Mucosa of descending colon (tissue), 3 donors: ENCODE measurements at regions not wholly inside any gene's neighbourhood (a gene's known extent, or its start where the extent isn't known, plus 50 kb on each side); places are given as distances from the start of the nearest gene placed in this dataset.

ENCODE experiments used
- ATAC-seq: fragments of 200-7000 bp; cut with Tn5 transposase; one replicate; pipeline ENCODE4 v1.9.1; 2020; ENCODE audit warnings: mild to moderate bottlenecking, moderate library complexity
- DNase-seq, 3 donors: peaks; one replicate each; pipeline ENCODE4 v3.0.0-alpha.2; 2020
- H3K36me3 ChIP-seq: fragments of 200-600 bp; one replicate; pipeline ENCODE4 v1.8.0; 2021; ENCODE audit warnings: low read depth, mild to moderate bottlenecking
- H3K4me1 ChIP-seq: fragments of 200-600 bp; one replicate; pipeline ENCODE4 v1.8.0; 2021; ENCODE audit warnings: low read depth, mild to moderate bottlenecking
- H3K4me3 ChIP-seq: fragments of 200-600 bp; one replicate; pipeline ENCODE4 v1.8.0; 2021; ENCODE audit warnings: mild to moderate bottlenecking
- H3K9me3 ChIP-seq: fragments of 200-600 bp; one replicate; pipeline ENCODE4 v1.8.0; 2021; ENCODE audit warnings: mild to moderate bottlenecking
- intact Hi-C, 2 donors: fragments of 100-400 bp; cut with DNase I in 1 of 2; cut with micrococcal nuclease in 1 of 2; formaldehyde crosslinking; loops; one replicate each; pipeline versions ENCODE4 v1.11.0 to v1.11.1; 2022; cut with DNase I, micrococcal nuclease
- TF ChIP-seq, protein P1 (sequence below): fragments of 200-600 bp; IDR thresholded peaks from one replicate; pipeline ENCODE4 v1.8.0; 2022; ENCODE audit warnings: antibody characterized with exemption, mild to moderate bottlenecking
- donor health status: DM: no; HTN: no; CAD: no; lungs with moderate emphysema.
- donor health status: DM: no; HTN: no; CAD: no.
- donor health status: DM: no; HTN: yes; CAD: no.

DNA sequence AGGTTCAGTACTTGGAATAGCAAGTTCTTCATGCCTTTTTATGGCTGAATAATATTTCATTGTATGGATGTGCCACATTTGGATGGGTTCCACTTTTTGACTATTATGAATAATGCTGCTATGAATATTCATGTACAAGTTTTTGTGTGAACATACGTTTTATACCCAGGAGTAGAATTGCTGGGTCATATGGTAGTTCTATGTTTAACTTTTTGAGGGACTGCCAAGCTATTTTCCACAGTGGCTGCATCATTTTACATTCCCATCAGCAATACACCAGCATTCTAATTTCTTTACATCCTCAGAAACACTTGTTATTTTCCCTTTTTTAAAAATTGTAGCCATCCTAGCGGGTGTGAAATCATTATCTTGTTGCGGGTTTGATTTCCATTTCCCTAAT is 76.0 kb upstream of the PRR20G start:
- TF ChIP-seq, protein P1, sequence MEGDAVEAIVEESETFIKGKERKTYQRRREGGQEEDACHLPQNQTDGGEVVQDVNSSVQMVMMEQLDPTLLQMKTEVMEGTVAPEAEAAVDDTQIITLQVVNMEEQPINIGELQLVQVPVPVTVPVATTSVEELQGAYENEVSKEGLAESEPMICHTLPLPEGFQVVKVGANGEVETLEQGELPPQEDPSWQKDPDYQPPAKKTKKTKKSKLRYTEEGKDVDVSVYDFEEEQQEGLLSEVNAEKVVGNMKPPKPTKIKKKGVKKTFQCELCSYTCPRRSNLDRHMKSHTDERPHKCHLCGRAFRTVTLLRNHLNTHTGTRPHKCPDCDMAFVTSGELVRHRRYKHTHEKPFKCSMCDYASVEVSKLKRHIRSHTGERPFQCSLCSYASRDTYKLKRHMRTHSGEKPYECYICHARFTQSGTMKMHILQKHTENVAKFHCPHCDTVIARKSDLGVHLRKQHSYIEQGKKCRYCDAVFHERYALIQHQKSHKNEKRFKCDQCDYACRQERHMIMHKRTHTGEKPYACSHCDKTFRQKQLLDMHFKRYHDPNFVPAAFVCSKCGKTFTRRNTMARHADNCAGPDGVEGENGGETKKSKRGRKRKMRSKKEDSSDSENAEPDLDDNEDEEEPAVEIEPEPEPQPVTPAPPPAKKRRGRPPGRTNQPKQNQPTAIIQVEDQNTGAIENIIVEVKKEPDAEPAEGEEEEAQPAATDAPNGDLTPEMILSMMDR, result no peak
- DNase-seq, result no peak
- Histone ChIP-seq H3K4me1 (no peaks in the 10 kb centered on the region), H3K36me3 (no peaks in the 10 kb centered on the region), H3K4me3 (no peak overlapping the region), H3K9me3 (no peaks in the 10 kb centered on the region)
- intact Hi-C loops, result no loop called here
- ATAC-seq, result no peak

DNA sequence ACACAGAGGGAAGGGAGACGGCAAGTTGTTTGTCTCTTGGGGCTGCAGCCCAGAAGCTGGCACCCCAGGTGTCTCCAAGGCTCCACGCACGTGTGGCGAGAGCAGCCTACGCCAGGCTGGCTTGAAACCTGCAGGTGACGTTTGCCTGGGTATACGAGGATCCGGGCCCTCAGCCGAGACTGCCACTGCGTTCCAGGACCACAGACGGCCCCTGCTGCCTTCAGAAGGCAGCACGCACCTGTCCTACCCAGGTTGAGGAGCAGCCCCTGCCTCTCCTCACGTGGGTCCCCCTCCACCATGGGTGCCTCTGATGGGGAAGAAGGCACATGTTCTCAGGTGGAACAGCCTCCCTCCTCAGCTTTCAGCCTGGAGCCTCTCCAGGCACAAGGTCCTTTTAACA is 75.3 kb upstream of the PRR20G start:
- TF ChIP-seq, protein P1, result no peak
- ATAC-seq, result no peak
- no peaks in the 10 kb centered on the region for H3K9me3 ChIP-seq
- H3K36me3 ChIP-seq, result no peaks in the 10 kb centered on the region
- no peak for DNase-seq
- intact Hi-C loops, result no loop called here
- H3K4me1 ChIP-seq, result no peaks in the 10 kb centered on the region
- no peak overlapping the region for H3K4me3 ChIP-seq

DNA sequence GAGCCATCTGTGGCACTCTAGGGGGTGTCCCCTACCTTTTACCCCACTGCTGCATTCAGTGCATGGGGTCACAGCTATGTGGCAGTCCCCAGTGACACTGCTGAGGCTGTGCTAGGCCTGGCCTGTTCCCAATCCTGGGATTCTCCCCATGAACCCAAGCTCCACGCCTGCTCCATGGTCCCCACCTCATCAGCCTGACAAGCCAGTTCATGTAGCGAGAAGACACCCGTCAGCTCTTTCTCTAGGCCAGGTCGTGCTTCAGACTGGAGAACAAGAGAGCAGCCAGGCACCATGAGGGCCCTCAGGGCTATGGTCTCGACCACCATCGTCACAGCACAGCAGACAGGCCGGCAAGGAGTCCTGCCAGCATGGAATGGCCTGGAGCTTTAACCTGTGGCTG is 72.8 kb upstream of the PRR20G start:
- Histone ChIP-seq H3K4me1 (no peaks in the 10 kb centered on the region), H3K9me3 (peaks cover 11% of the 10 kb centered on the region), H3K4me3 (no peak overlapping the region), H3K36me3 (no peaks in the 10 kb centered on the region)
- TF ChIP-seq, protein P1, result no peak
- no peak for DNase-seq
- intact Hi-C loops, result no loop called here
- no peak for ATAC-seq

DNA sequence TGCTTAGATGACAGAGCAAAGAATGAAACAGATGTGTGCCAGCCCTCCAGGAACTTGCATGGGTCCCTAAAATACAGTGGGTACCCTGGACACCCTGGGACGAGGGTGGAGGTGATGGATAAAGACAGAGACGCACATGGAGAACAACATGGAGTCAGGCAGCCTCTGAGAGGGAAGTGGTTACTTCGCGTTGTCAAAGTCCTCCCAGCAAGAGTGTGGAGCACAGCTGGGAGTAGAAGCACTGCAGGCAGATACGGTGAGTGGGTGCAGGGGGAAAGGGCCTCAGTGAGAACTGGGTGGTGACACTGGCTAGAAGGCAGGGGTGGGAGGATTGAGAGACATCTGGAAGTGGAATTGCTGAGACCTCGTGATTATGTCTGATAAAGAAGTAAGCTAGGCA is 70.8 kb upstream of the PRR20G start:
- Histone ChIP-seq H3K36me3 (no peaks in the 10 kb centered on the region), H3K9me3 (peaks cover 11% of the 10 kb centered on the region), H3K4me3 (no peak overlapping the region), H3K4me1 (no peaks in the 10 kb centered on the region)
- DNase-seq, result no peak
- intact Hi-C loops, result no loop called here
- TF ChIP-seq, protein P1, result no peak
- ATAC-seq, result no peak

DNA sequence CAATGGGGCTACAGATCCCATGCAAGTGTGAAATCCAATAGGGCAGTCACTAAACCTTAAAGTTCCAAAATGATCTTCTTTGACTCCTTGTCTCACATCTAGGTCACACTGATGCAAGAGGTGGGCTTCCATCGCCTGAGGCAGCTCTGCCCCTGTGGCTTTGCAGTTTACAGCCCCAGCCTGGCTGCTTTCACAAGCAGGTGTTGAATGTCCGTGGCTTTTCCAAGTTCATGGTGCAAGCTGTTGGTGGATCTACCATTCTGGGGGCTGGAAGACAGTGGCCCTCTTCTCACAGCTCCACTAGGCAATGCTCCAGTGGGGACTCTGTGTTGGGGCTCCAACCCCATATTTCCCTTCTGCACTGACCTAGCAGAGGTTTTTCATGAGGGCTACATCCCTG is 68.5 kb upstream of the PRR20G start:
- TF ChIP-seq, protein P1, result no peak
- intact Hi-C loops, result no loop called here
- H3K9me3 ChIP-seq, result peaks cover 11% of the 10 kb centered on the region
- no peak for DNase-seq
- H3K36me3 ChIP-seq, result no peaks in the 10 kb centered on the region
- ATAC-seq, result no peak
- no peak overlapping the region for H3K4me3 ChIP-seq
- H3K4me1 ChIP-seq, result no peaks in the 10 kb centered on the region

DNA sequence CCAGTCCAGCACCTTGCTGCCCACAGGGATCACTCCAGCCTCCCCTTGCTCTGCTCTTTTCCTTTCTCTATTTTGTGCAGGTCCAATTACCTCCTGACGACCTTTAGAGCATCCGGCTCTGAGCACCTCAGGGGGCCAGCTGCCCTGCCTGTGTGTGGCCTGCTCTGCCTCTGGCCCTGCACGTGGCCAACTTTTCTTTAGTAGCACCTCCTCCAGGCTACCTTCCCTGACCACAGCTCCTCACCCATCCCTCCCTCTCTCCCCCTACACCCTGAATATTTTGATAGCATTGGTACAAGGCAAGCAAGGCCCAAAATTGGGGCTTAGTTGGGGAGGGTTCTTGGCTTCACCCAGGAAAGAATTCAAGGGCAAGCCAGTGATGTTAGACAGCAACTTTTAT is 66.9 kb upstream of the PRR20G start:
- no peaks in the 10 kb centered on the region for H3K4me1 ChIP-seq
- TF ChIP-seq, protein P1, result no peak
- intact Hi-C loops, result no loop called here
- H3K9me3 ChIP-seq, result peaks cover 11% of the 10 kb centered on the region
- H3K4me3 ChIP-seq, result no peak overlapping the region
- ATAC-seq, result no peak
- DNase-seq, result no peak
- H3K36me3 ChIP-seq, result no peaks in the 10 kb centered on the region
